SH-SY5Y (cell line): ENCODE measurements at regions not wholly inside any gene's neighbourhood (a gene's known extent, or its start where the extent isn't known, plus 50 kb on each side); places are given as distances from the start of the nearest gene placed in this dataset.

Experiments
- GATA2 ChIP-seq: IDR thresholded peaks from 2 replicates; pipeline ENCODE4 v1.6.1; 2011; ENCODE audit warnings: mild to moderate bottlenecking, low read depth, low read length
- GATA3 ChIP-seq: IDR thresholded peaks from 2 replicates; pipeline ENCODE4 v1.6.1; 2011; ENCODE audit warnings: low read depth, mild to moderate bottlenecking, low read length, moderate library complexity

DNA sequence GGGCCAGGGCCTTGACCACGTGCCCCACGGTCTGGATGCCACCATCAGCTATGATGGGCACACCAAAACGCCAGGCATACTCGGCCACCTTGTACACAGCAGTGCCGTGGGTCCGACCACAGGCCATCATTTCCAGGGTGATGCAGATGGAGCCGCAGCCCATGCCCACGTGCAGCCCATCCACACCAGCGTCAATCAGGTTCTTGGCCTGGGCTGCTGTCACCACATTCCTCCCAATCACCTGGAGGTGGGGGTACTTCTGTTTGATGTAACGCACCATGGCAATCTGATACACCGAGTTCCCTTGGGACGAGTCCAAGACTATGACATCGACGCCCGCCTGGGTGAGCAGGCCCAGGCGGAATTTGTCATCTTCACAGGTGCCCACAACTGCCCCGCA is 221.2 kb upstream of the ATP6AP2 start:
- TF ChIP-seq GATA3 (no peak), GATA2 (no peak)

DNA sequence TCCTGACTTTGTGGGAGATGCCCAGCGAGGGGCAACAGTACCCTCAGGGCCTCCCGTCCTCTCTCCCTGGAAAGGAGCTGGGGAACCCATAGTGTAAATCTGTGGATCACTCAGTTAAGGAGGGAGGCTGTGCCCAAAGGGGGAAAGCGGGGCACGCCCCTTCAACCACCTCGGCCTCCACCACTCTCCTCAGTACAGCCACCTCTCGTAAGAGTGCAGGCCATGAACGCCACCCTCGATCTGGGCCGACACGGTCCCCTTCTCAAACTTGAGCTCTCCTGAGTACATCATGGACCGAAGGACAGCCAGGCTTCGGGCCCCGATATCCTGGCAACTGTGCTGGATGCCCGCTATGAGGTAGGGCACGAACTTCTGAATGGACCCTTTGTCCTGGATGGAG is 221.8 kb upstream of the ATP6AP2 start:
- no peak for TF ChIP-seq GATA3
- no peak for TF ChIP-seq GATA2

DNA sequence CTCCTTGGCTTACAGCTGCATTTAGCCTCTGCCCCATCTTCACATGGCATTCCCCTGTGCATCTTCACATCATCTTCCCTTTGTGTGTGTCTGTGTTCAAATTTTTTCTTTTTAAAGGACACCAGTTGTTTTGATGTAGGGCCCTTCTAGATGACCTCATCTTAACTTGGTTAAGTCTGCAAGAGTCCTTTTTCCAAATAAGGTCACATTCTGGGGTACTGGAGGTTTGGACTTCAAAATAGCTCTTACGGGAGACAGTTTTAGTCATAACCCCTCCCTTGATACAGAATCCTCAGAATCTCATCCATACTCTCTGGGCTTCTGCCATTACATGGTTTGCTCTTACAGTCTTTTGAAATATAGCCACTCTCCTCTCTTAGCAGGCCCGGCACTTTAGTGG is 231.5 kb upstream of the ATP6AP2 start:
- TF ChIP-seq GATA3 (no peak), GATA2 (no peak)

DNA sequence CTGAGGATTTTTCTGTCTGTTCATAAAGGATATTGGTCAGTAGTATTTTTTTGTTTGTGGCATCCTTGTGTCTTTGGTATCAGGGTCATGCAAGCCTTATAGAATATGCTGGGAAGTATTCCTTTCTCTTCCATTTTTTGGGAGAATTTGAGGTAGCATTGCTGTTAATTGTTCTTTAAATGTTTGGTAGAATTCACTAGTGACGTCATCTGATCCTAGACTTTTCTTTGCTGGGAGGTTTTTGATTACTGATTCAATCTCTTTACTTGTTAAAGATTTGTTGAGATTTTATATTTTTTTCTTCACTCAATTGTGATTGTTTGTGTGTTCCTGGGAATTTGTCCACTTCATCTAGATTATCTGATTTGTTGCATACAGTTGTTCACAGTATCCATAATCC is 234.4 kb upstream of the ATP6AP2 start:
- TF ChIP-seq GATA2 (no peak), GATA3 (no peak)

DNA sequence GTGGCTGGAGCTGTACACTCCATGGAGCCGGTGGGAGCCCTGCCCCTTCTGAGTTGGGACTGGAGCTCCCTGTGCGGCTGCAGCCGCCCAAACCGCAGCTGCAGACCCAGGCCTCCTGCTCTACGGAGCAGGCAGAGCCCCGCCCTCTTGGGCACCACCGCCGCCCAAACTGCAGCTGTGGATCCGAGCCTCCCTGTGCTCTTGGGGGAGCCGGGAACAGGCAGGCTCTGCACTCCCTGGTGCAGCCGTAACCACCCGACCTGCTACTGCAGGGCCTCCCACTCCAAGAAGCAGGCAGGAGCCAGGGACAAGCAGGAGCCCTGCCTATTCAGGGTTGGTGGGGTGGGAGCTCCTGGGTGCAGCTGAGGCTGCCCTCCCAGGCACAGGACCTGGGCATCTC is 237.5 kb upstream of the ATP6AP2 start:
- TF ChIP-seq GATA2 (no peak), GATA3 (no peak)

DNA sequence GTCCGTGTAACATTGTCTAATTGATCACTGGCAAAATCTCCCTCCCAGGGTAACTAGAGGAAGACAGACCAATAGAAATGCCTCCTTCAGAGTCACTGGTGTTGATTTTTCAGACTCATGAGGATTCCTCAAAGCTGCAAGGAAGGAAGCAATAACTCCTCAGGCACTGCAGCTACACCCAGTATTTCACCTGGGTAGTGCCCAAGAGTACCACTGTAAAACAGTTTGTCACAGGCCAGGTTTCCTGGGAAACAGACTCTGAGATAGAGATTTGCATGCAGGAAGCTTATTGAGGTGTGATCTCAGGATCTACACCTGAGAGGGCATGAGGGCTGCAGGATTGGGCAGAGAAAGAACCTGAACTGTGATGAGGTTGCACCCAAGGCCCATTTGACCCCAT is 240.7 kb upstream of the ATP6AP2 start:
- TF ChIP-seq GATA3 (no peak), GATA2 (no peak)

DNA sequence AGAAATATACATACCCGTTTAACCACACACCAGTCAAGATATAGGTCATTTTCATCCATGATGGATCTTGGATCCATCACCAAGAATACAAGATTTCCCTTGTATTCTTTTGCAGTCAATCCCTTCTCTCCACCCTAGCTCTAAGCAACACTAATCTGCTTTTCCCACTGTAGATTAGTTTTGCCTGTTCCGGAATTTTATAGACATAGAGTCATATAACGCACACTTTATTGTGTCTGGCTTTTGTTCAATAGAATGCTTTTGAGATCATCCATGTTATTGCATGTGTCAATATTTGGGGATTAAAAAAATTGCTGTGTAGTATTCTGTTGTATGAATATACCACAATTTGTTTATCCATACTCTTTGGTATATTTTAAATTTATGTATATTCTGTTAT is 235.6 kb upstream of the BCOR start:
- TF ChIP-seq GATA3 (no peak), GATA2 (no peak)

DNA sequence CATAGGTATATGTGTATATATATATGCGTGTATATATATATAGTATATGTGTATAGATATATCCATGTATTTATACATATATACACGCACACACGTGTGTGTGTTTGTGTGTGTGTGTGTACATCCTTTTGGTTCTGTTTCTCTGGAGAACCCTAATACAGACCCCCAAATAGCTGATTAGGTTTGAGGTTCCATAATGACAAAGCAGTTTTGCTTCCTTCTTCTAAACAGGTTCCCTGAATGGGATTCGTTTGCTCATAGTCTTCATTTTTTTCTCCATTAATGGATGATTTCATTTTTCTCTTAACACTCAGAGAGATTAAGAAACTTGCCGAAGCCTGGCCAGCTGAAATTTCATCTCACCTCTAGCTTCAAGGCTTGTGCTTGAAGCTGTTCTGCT is 234.0 kb upstream of the BCOR start:
- TF ChIP-seq GATA2 (no peak), GATA3 (no peak)

DNA sequence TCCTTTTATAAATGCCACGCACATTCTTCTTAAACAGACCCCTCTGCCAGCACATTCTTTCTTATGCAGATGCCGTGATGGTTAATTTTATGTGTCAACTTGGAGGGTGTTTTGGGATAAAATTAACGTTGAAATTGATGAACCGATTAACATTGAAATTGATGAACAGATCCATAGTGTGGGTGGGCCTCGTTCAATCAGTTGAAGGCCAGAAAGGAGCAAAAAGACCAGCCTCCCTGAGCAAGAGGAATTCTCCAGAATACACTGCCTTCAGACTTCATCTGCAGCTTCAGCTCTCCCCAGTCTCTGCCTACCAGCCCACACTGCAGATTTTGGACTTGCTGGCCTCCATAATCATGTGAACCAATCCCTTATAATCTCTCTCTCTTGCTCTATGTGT is 233.6 kb upstream of the BCOR start:
- TF ChIP-seq GATA2, result no peak
- TF ChIP-seq GATA3, result no peak

DNA sequence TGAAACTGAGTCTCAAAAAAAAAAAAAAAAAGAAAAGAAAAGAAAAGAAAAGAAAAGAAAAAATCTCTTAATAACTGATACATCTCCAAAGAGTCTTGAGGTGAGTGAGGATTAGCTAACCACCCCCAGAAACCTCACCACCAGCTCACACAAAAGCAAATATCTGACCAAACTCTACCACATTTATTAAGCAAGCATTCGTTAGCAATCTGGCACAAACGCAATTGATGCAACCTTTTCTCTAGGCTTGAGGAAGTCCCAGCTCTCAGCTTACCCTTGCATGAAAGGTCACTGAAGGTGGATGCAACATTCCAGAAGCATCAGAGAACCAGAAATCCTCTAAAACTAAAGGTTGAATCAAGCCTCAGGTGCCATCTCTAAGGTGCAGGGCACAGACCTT is 231.9 kb upstream of the BCOR start:
- no peak for TF ChIP-seq GATA2
- no peak for TF ChIP-seq GATA3

DNA sequence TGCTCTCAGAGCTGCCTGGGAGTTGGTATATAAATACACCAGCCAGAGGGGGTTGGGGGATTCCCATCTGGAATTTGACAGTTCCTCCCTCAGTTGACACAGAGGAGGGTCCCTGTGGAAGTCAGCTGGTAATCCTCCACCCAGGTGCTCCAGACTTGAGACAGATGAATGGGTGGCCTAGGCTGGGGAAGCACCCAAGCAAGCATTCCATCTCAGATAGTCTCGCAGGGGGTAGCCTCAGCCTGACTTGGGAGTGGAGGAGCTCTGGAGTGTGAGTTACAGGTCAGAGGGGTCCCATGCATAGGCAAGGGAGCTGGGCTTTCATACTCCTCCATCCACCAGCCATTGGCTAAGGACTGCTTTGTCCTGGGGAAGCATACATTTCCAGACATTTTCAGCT is 229.3 kb upstream of the BCOR start:
- TF ChIP-seq GATA2 (no peak), GATA3 (no peak)

DNA sequence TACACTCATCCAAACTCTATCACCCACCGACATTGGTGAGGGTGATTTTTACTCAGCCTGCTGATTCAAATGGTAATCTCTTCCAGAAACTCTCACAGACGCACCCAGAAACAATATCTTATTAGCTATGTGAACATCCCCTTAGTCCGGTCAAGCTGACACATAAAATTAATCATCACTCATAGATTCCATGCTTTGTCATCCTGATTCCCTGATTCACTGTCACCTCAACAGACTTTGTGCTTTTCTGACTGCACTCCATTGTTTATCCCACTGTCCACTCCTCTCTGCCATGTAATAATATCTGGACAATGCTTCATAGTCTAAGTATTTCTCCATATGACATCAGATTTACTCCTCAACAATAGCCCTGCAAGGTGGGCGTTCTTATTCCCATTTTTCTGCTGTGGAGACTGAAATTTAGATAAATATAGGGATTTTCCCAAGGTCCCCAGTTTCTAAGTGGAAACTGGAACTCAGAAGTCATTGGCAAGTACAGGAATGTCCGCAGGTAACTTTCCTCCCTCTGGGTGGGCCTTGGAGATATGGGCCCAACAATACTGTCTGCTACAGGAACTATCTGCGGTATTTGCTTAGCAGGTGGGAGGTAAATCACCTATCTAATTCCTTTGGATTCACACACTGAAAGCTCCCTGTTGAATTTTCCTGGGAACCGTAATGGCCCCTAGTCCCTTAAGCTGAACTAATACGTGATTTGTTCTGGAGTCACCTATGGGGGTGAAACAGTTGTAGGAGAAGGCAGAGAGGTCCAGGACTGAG is 228.6 kb upstream of the BCOR start:
- TF ChIP-seq GATA3, result no peak
- no peak for TF ChIP-seq GATA2

DNA sequence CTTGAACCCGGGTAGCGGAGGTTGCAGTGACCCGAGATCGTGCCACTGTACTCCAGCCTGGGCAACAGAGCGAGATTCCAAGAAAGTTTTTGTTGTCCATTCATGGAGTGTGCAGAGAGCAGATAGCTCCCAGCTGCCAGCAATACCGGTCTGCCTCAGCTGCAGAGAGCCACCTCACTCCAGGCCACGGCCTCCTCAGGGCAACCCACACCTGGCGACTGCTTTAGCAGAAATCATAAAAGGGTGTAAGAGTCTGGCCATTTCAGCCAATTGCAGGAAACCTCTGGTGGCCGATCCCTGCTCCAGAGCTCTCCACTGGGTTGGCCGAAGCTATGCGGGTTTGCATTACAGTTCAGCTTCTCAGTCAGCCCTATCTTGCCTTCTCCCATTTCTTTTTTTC is 227.4 kb upstream of the BCOR start:
- no peak for TF ChIP-seq GATA3
- no peak for TF ChIP-seq GATA2

DNA sequence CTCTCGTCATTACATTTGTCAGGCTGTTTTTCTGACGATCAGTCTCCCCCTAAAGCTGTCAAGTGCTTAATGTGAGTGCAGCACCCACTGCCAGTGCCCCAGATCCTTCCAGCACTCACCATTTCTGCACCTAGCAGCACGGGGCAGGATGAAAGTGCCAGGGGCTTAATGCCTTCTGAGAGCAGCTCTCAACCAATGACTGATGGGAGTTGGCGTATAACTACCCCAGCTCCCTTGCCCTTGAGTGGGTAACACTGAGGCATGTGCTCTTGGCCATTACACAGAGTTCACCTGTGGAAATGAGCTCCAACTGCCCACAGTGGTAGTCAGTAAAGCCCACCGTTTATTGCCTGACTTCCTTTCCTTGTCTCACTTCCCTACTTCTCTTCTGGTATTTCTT is 226.2 kb upstream of the BCOR start:
- TF ChIP-seq GATA3, result no peak
- TF ChIP-seq GATA2, result no peak

DNA sequence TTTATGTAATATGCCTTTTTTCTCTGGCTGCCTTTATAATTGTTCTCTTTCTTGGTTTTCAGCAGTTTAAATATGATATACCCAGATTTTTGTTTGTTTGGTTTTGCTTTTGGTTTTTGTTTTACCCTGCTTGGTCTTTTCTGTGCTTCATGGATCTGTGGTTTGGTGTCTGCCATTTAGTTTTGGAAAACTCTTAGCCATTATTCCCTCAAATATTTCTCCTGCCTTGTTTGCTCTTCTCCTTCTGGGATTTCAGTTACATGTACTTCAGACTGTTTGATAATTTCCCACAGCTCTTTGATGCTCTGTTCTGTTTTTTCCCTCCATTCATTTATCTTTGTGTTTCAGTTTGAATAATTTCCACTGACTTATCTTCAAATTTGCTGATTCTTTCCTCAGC is 223.1 kb upstream of the BCOR start:
- no peak for TF ChIP-seq GATA3
- no peak for TF ChIP-seq GATA2

DNA sequence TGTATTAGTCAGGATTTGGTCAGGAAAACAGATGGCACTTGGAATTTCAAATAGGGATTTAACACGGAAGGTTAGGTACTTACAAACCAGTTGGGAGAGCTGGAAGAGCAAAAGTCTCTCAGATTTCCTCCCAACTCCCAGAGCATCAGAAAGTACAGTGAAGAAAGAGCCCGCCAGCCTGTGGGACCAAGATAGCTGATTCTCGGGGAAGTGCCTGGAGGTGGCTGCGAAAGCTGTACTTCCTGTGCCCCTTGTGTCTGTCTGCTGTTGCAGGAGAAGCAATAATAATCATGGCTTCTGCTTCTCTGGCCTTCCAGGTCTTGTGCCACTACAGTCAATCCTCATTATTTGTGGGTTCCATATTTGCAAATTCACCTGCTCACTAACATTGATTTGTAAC is 221.0 kb upstream of the BCOR start:
- TF ChIP-seq GATA2 (no peak), GATA3 (no peak)

DNA sequence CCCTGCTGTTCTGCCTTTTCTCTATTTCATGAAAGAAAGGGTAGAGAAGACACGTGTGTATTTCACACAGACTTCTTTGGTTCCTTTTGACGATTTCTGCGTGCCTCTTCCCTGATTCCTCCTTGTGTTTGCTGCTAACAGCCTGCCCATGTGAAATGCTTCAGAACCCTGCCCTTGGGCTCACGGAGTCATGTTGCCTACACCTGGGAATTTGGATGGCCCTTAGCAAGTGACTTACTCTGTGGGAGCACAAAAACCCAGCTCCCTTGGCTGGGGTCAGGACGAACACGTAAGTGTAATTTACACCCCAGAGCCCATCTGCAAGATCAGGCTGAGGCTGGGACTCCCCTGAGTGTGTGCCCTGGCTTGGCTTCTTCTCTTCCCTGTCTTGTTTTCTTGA is 220.3 kb upstream of the BCOR start:
- TF ChIP-seq GATA3 (no peak), GATA2 (no peak)
